ENCODE measurements at regions not wholly inside any gene's neighbourhood (a gene's known extent, or its start where the extent isn't known, plus 50 kb on each side); places are given as distances from the start of the nearest gene placed in this dataset.

- no peak for TF ChIP-seq CTCF (IDR thresholded peaks at IDR 0.05)
- TF ChIP-seq POLR2A (IDR thresholded peaks at IDR 0.05) = no peak
Measured at GRCh38 chr1:162921311-162921710, 60.3 kb upstream of the CCDC190 start.
